ENCODE measurements at regions not wholly inside any gene's neighbourhood (a gene's known extent, or its start where the extent isn't known, plus 50 kb on each side); places are given as distances from the start of the nearest gene placed in this dataset.

DNA sequence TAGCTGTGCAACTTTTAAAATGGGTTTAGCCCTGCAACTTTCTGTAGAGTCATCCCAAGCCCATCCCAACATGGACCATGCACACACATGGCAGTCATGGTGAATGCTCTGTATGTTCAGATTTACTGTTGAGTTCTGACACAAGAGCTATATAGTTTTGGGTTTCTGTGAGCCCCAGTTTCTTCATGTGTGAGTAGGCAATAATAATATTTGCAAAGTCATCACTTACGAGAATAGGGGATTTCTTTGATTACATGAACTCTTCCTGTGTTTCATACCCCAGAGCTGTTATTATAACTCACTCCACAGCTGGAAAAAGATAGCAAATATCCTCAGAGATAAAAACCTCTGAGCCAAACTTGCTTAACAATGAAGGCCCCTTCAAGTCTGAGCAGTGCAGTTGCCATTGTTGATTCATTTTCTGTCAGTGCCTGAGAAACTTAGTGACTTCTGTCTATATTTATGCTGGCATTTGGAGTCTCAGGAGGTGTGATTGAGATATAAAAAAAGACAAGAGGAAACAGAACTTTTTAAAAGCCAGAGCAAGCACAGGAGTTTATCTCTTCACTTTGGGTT, 767.9 kb upstream of the API5 start:
- TF ChIP-seq, protein P1, sequence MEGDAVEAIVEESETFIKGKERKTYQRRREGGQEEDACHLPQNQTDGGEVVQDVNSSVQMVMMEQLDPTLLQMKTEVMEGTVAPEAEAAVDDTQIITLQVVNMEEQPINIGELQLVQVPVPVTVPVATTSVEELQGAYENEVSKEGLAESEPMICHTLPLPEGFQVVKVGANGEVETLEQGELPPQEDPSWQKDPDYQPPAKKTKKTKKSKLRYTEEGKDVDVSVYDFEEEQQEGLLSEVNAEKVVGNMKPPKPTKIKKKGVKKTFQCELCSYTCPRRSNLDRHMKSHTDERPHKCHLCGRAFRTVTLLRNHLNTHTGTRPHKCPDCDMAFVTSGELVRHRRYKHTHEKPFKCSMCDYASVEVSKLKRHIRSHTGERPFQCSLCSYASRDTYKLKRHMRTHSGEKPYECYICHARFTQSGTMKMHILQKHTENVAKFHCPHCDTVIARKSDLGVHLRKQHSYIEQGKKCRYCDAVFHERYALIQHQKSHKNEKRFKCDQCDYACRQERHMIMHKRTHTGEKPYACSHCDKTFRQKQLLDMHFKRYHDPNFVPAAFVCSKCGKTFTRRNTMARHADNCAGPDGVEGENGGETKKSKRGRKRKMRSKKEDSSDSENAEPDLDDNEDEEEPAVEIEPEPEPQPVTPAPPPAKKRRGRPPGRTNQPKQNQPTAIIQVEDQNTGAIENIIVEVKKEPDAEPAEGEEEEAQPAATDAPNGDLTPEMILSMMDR (IDR thresholded peaks at IDR 0.05; ENCODE audit: low read depth, low read length), result no peak
- TF ChIP-seq EZH2phosphoT487 (IDR thresholded peaks at IDR 0.05; ENCODE audit: low read depth), result no peak

Data from OCI-LY3 (cell line).